ENCODE measurements at regions not wholly inside any gene's neighbourhood (a gene's known extent, or its start where the extent isn't known, plus 50 kb on each side); places are given as distances from the start of the nearest gene placed in this dataset.

GRCh38 chr9:105912157-105912862 lies 218.0 kb downstream of the TMEM38B start:
- DNase-seq (ENCODE audit: low spot score): no peak
- ATAC-seq: no peak

GRCh38 chr9:105912863-105913516 lies 218.6 kb downstream of the TMEM38B start:
- DNase-seq (ENCODE audit: low spot score): no peak
- ATAC-seq: no peak

- ATAC-seq: no peak
- DNase-seq (ENCODE audit: low spot score): no peak
These were observed 226.9 kb downstream of the TMEM38B start for GRCh38 chr9:105921057-105921726.

GRCh38 chr9:105928416-105928815 lies 234.1 kb downstream of the TMEM38B start:
- ATAC-seq (no peak), DNase-seq (ENCODE audit: low spot score) (no peak)

GRCh38 chr9:105930011-105930627 lies 235.8 kb downstream of the TMEM38B start:
- ATAC-seq (no peak), DNase-seq (ENCODE audit: low spot score) (no peak)

- ATAC-seq: no peak
These were observed 237.9 kb downstream of the TMEM38B start for GRCh38 chr9:105932276-105932675.

GRCh38 chr9:105950448-105950847 lies 256.1 kb downstream of the TMEM38B start:
- DNase-seq (ENCODE audit: low spot score) (no peak), ATAC-seq (no peak)

More at GRCh38 chr9:105932276-105932675, 237.9 kb downstream of the TMEM38B start:
- DNase-seq (ENCODE audit: low spot score): no peak

GRCh38 chr9:105950894-105951293 lies 256.6 kb downstream of the TMEM38B start:
- no peak for DNase-seq (ENCODE audit: low spot score)
- ATAC-seq: no peak

- DNase-seq (ENCODE audit: low spot score): no peak
- no peak for ATAC-seq
These were observed 260.2 kb downstream of the TMEM38B start for GRCh38 chr9:105954517-105954916.

GRCh38 chr9:105957830-105958229 lies 263.5 kb downstream of the TMEM38B start:
- ATAC-seq: no peak
- no peak for DNase-seq (ENCODE audit: low spot score)

- no peak for DNase-seq (ENCODE audit: low spot score)
- peak; percentile 72 for ATAC-seq
These were observed 264.2 kb downstream of the TMEM38B start for GRCh38 chr9:105958587-105958986.

GRCh38 chr9:105959531-105959930 lies 265.2 kb downstream of the TMEM38B start:
- DNase-seq (ENCODE audit: low spot score): no peak
- ATAC-seq: no peak

- no peak for DNase-seq (ENCODE audit: low spot score)
These were observed 269.2 kb downstream of the TMEM38B start for GRCh38 chr9:105963343-105964099.

GRCh38 chr9:105964156-105964555 lies 269.8 kb downstream of the TMEM38B start:
- ATAC-seq (no peak), DNase-seq (ENCODE audit: low spot score) (no peak)

More at GRCh38 chr9:105963343-105964099, 269.2 kb downstream of the TMEM38B start:
- no peak for ATAC-seq

GRCh38 chr9:105966834-105967233 lies 272.5 kb downstream of the TMEM38B start:
- DNase-seq (ENCODE audit: low spot score) (no peak), ATAC-seq (no peak)

- ATAC-seq: no peak
- DNase-seq (ENCODE audit: low spot score): no peak
These were observed 272.9 kb downstream of the TMEM38B start for GRCh38 chr9:105967248-105967647.

- DNase-seq (ENCODE audit: low spot score): no peak
- ATAC-seq: no peak
These were observed 273.5 kb downstream of the TMEM38B start for GRCh38 chr9:105967797-105968196.

- ATAC-seq: no peak
- no peak for DNase-seq (ENCODE audit: low spot score)
These were observed 274.6 kb downstream of the TMEM38B start for GRCh38 chr9:105968811-105969466.

GRCh38 chr9:105969636-105970035 lies 275.3 kb downstream of the TMEM38B start:
- ATAC-seq: no peak
- DNase-seq (ENCODE audit: low spot score): no peak

GRCh38 chr9:105971986-105972385 lies 277.6 kb downstream of the TMEM38B start:
- no peak for DNase-seq (ENCODE audit: low spot score)
- no peak for ATAC-seq
